Upper lobe of left lung (tissue), 4 donors: ENCODE measurements at regions not wholly inside any gene's neighbourhood (a gene's known extent, or its start where the extent isn't known, plus 50 kb on each side); places are given as distances from the start of the nearest gene placed in this dataset.

Source experiments
- POLR2A ChIP-seq, 4 donors: fragments of 450-650 bp; IDR thresholded peaks; one replicate each; pipeline ENCODE4 v1.5.1; 2016 to 2017; ENCODE audit warnings: antibody characterized with exemption in 4 of 4, mild to moderate bottlenecking in 2 of 4
- POLR2AphosphoS5 ChIP-seq, 2 donors: sonication (generic); formaldehyde crosslinking; IDR thresholded peaks; one replicate each; pipeline ENCODE4 v1.5.1; 2017; ENCODE audit warnings: antibody characterized with exemption in 2 of 2
- TF ChIP-seq, protein P1 (sequence below), 6 experiments: fragments of 450-650 bp in 4 of 6; fragments of 200-600 bp in 2 of 6; sonication (generic) in 2 of 6; IDR thresholded peaks; one replicate each; pipeline ENCODE4 v1.5.1; 2016 to 2019; ENCODE audit warnings: antibody characterized with exemption in 6 of 6

- TF ChIP-seq, protein P1, sequence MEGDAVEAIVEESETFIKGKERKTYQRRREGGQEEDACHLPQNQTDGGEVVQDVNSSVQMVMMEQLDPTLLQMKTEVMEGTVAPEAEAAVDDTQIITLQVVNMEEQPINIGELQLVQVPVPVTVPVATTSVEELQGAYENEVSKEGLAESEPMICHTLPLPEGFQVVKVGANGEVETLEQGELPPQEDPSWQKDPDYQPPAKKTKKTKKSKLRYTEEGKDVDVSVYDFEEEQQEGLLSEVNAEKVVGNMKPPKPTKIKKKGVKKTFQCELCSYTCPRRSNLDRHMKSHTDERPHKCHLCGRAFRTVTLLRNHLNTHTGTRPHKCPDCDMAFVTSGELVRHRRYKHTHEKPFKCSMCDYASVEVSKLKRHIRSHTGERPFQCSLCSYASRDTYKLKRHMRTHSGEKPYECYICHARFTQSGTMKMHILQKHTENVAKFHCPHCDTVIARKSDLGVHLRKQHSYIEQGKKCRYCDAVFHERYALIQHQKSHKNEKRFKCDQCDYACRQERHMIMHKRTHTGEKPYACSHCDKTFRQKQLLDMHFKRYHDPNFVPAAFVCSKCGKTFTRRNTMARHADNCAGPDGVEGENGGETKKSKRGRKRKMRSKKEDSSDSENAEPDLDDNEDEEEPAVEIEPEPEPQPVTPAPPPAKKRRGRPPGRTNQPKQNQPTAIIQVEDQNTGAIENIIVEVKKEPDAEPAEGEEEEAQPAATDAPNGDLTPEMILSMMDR (IDR thresholded peaks at IDR 0.05), result no peak
- TF ChIP-seq POLR2A (IDR thresholded peaks at IDR 0.05) (no peak), POLR2AphosphoS5 (IDR thresholded peaks at IDR 0.05) (no peak)
Observed at GRCh38 chr2:60003076-60003475, 550.4 kb downstream of the BCL11A start.
